Immature natural killer cell (primary cell): ENCODE measurements at regions not wholly inside any gene's neighbourhood (a gene's known extent, or its start where the extent isn't known, plus 50 kb on each side); places are given as distances from the start of the nearest gene placed in this dataset.

Experiments
- DNase-seq, 3 donors: peaks; one replicate each; pipeline ENCODE4 v3.0.0; 2022; ENCODE audit warnings: mixed read lengths in 1 of 3
- H3K27ac Mint-ChIP-seq, 6 donors: one replicate each; pipeline ENCODE4 v1.8.0; 2020; ENCODE audit warnings: mixed read lengths in 6 of 6, mild to moderate bottlenecking in 5 of 6, inconsistent platforms in 4 of 6, moderate library complexity in 3 of 6
- H3K27me3 Mint-ChIP-seq, 3 donors: one replicate each; pipeline ENCODE4 v1.8.0; 2020 to 2021; ENCODE audit warnings: low read depth in 3 of 3, mild to moderate bottlenecking in 3 of 3, mixed read lengths in 3 of 3, moderate library complexity in 3 of 3, inconsistent platforms in 1 of 3
- H3K36me3 Mint-ChIP-seq, 3 donors: one replicate each; pipeline ENCODE4 v1.8.0; 2020; ENCODE audit warnings: mixed read lengths in 3 of 3, inconsistent platforms in 2 of 3, mild to moderate bottlenecking in 2 of 3
- H3K4me1 Mint-ChIP-seq, 2 donors: one replicate each; pipeline ENCODE4 v1.8.0; 2020; ENCODE audit warnings: inconsistent platforms in 2 of 2, mild to moderate bottlenecking in 2 of 2, mixed read lengths in 2 of 2, moderate library complexity in 1 of 2
- H3K4me3 Mint-ChIP-seq, 5 donors: one replicate each; pipeline ENCODE4 v1.8.0; 2020; ENCODE audit warnings: mild to moderate bottlenecking in 5 of 5, mixed read lengths in 5 of 5, inconsistent platforms in 3 of 5, moderate library complexity in 3 of 5
- H3K9me3 Mint-ChIP-seq, 6 donors: one replicate each; pipeline ENCODE4 v1.8.0; 2020; ENCODE audit warnings: mild to moderate bottlenecking in 6 of 6, mixed read lengths in 6 of 6, inconsistent platforms in 4 of 6, moderate library complexity in 3 of 6

- Mint-ChIP-seq H3K9me3 (no peaks in the 10 kb centered on the region), H3K4me1 (peaks cover 8 to 15% of the 10 kb centered on the region in 2 donors), H3K27me3 (peaks cover 0 to 2% (median 2%) of the 10 kb centered on the region in 3 donors), H3K4me3 (no peak overlapping the region), H3K27ac (no peak overlapping the region), H3K36me3 (peaks cover 0 to 20% (median 4%) of the 10 kb centered on the region in 3 donors)
- DNase-seq = no peak
Observed at GRCh38 chr17:13989138-13989537, 80.2 kb upstream of the COX10 start.

GRCh38 chr17:13993106-13993505, 76.2 kb upstream of the COX10 start:
- no peak for DNase-seq

GRCh38 chr17:13994050-13994449, 75.3 kb upstream of the COX10 start:
- DNase-seq = no peak
- Mint-ChIP-seq H3K4me3 (no peak overlapping the region), H3K4me1 (no peaks in the 10 kb centered on the region), H3K9me3 (no peaks in the 10 kb centered on the region), H3K36me3 (peaks cover 0 to 8% (median 4%) of the 10 kb centered on the region in 3 donors), H3K27me3 (peaks cover 0 to 2% (median 2%) of the 10 kb centered on the region in 3 donors), H3K27ac (no peak overlapping the region)

More at GRCh38 chr17:13993106-13993505, 76.2 kb upstream of the COX10 start:
- Mint-ChIP-seq H3K27ac (no peak overlapping the region), H3K27me3 (peaks cover 0 to 2% (median 2%) of the 10 kb centered on the region in 3 donors), H3K4me3 (no peak overlapping the region), H3K36me3 (peaks cover 0 to 8% (median 4%) of the 10 kb centered on the region in 3 donors), H3K4me1 (no peaks in the 10 kb centered on the region), H3K9me3 (no peaks in the 10 kb centered on the region)

- Mint-ChIP-seq H3K27ac (no peak overlapping the region), H3K27me3 (peaks cover 0 to 2% (median 0%) of the 10 kb centered on the region in 3 donors), H3K4me3 (no peak overlapping the region), H3K36me3 (peaks cover 0 to 6% (median 4%) of the 10 kb centered on the region in 3 donors), H3K9me3 (no peaks in the 10 kb centered on the region), H3K4me1 (no peaks in the 10 kb centered on the region)
- no peak for DNase-seq
Observed at GRCh38 chr17:13995856-13996271, 73.4 kb upstream of the COX10 start.

GRCh38 chr17:13996276-13996675, 73.0 kb upstream of the COX10 start:
- peaks cover 0 to 9% (median 4%) of the 10 kb centered on the region in 3 donors for H3K36me3 Mint-ChIP-seq

GRCh38 chr17:13996748-13997147, 72.6 kb upstream of the COX10 start:
- no peak overlapping the region for H3K27ac Mint-ChIP-seq
- H3K4me1 Mint-ChIP-seq = no peaks in the 10 kb centered on the region
- no peaks in the 10 kb centered on the region for H3K27me3 Mint-ChIP-seq
- no peak overlapping the region for H3K4me3 Mint-ChIP-seq
- H3K9me3 Mint-ChIP-seq = no peaks in the 10 kb centered on the region
- no peak for DNase-seq
- peaks cover 0 to 12% (median 4%) of the 10 kb centered on the region in 3 donors for H3K36me3 Mint-ChIP-seq

More at GRCh38 chr17:13996276-13996675, 73.0 kb upstream of the COX10 start:
- Mint-ChIP-seq H3K4me3 (no peak overlapping the region), H3K27ac (no peak overlapping the region), H3K9me3 (no peaks in the 10 kb centered on the region), H3K4me1 (no peaks in the 10 kb centered on the region), H3K27me3 (no peaks in the 10 kb centered on the region)
- DNase-seq = no peak

- H3K27ac Mint-ChIP-seq = peak overlapping the region in 1 of 6 donors; percentile 3
- no peaks in the 10 kb centered on the region for H3K4me1 Mint-ChIP-seq
- H3K4me3 Mint-ChIP-seq = no peak overlapping the region
- H3K27me3 Mint-ChIP-seq = no peaks in the 10 kb centered on the region
- no peak for DNase-seq
- peaks cover 0 to 14% (median 3%) of the 10 kb centered on the region in 3 donors for H3K36me3 Mint-ChIP-seq
- H3K9me3 Mint-ChIP-seq = no peaks in the 10 kb centered on the region
Observed at GRCh38 chr17:14004927-14005620, 64.2 kb upstream of the COX10 start.

GRCh38 chr17:14006249-14006942, 62.9 kb upstream of the COX10 start:
- peaks cover 0 to 9% (median 3%) of the 10 kb centered on the region in 3 donors for H3K36me3 Mint-ChIP-seq
- peak overlapping the region in 1 of 6 donors; percentile 15 for H3K27ac Mint-ChIP-seq
- H3K4me3 Mint-ChIP-seq = no peak overlapping the region
- DNase-seq = no peak
- H3K27me3 Mint-ChIP-seq = no peaks in the 10 kb centered on the region
- no peaks in the 10 kb centered on the region for H3K9me3 Mint-ChIP-seq
- H3K4me1 Mint-ChIP-seq = no peaks in the 10 kb centered on the region

GRCh38 chr17:14007951-14008350, 61.4 kb upstream of the COX10 start:
- Mint-ChIP-seq H3K27me3 (peaks cover 0 to 2% (median 0%) of the 10 kb centered on the region in 3 donors), H3K4me3 (no peak overlapping the region), H3K4me1 (no peaks in the 10 kb centered on the region), H3K36me3 (peaks cover 0 to 3% (median 0%) of the 10 kb centered on the region in 3 donors), H3K9me3 (no peaks in the 10 kb centered on the region), H3K27ac (no peak overlapping the region)
- DNase-seq = no peak

GRCh38 chr17:14011036-14011692, 58.1 kb upstream of the COX10 start:
- no peak for DNase-seq
- peaks cover 0 to 2% (median 0%) of the 10 kb centered on the region in 6 donors for H3K9me3 Mint-ChIP-seq
- no peaks in the 10 kb centered on the region for H3K4me1 Mint-ChIP-seq
- no peaks in the 10 kb centered on the region for H3K36me3 Mint-ChIP-seq
- no peak overlapping the region for H3K4me3 Mint-ChIP-seq
- no peak overlapping the region for H3K27ac Mint-ChIP-seq
- H3K27me3 Mint-ChIP-seq = peaks cover 0 to 3% (median 0%) of the 10 kb centered on the region in 3 donors

GRCh38 chr17:14011740-14012405, 57.4 kb upstream of the COX10 start:
- Mint-ChIP-seq H3K9me3 (peaks cover 0 to 2% (median 0%) of the 10 kb centered on the region in 6 donors), H3K4me1 (no peaks in the 10 kb centered on the region), H3K27me3 (peaks cover 0 to 3% (median 0%) of the 10 kb centered on the region in 3 donors), H3K4me3 (no peak overlapping the region), H3K36me3 (no peaks in the 10 kb centered on the region), H3K27ac (no peak overlapping the region)
- DNase-seq = no peak

GRCh38 chr17:14014657-14015056, 54.6 kb upstream of the COX10 start:
- no peaks in the 10 kb centered on the region for H3K36me3 Mint-ChIP-seq
- DNase-seq = no peak
- no peak overlapping the region for H3K27ac Mint-ChIP-seq
- H3K27me3 Mint-ChIP-seq = peaks cover 0 to 3% (median 0%) of the 10 kb centered on the region in 3 donors
- H3K4me1 Mint-ChIP-seq = no peaks in the 10 kb centered on the region
- H3K4me3 Mint-ChIP-seq = no peak overlapping the region
- H3K9me3 Mint-ChIP-seq = peaks cover 0 to 2% (median 0%) of the 10 kb centered on the region in 6 donors

GRCh38 chr17:14015271-14015670, 54.0 kb upstream of the COX10 start:
- H3K9me3 Mint-ChIP-seq = peaks cover 0 to 2% (median 0%) of the 10 kb centered on the region in 6 donors

More at GRCh38 chr17:14015271-14015670, 54.0 kb upstream of the COX10 start:
- Mint-ChIP-seq H3K27ac (no peak overlapping the region), H3K4me1 (no peaks in the 10 kb centered on the region), H3K27me3 (peaks cover 0 to 3% (median 2%) of the 10 kb centered on the region in 3 donors), H3K36me3 (no peaks in the 10 kb centered on the region), H3K4me3 (no peak overlapping the region)
- no peak for DNase-seq
